OCI-LY3 (cell line): ENCODE measurements at regions not wholly inside any gene's neighbourhood (a gene's known extent, or its start where the extent isn't known, plus 50 kb on each side); places are given as distances from the start of the nearest gene placed in this dataset.

Source experiments
- H2AFZ ChIP-seq: fragments of 200-600, 300-600 bp; shearing (Covaris generic); 2 replicates; pipeline ENCODE4 v1.6.0; 2014; ENCODE audit warnings: antibody characterized with exemption, low read depth, low read length
- H3K27ac ChIP-seq: fragments of 200-600, 300-600 bp; sonication (generic); 2 replicates; pipeline ENCODE4 v1.5.1; 2014; ENCODE audit warnings: mild to moderate bottlenecking, low read length, moderate library complexity, mixed read lengths
- H3K27me3 ChIP-seq: fragments of 200-600, 300-600 bp; sonication (generic); 2 replicates; pipeline ENCODE4 v1.6.1; 2014; ENCODE audit warnings: low read depth, low read length, mixed read lengths
- H3K36me3 ChIP-seq: fragments of 200-600, 300-600 bp; sonication (generic); replicated peaks from 2 replicates; pipeline ENCODE3; 2014; ENCODE audit warnings: low read depth, low read length, mixed read lengths
- H3K4me1 ChIP-seq: fragments of 300-600, 200-600 bp; sonication (generic); 2 replicates; pipeline ENCODE4 v1.6.1; 2014; ENCODE audit warnings: low read length, mixed read lengths
- H3K4me2 ChIP-seq: fragments of 200-600, 300-600 bp; sonication (generic); 2 replicates; pipeline ENCODE4 v1.6.1; 2014; ENCODE audit warnings: low read length, mixed read lengths
- H3K4me3 ChIP-seq: fragments of 300-600, 200-600 bp; sonication (generic); 2 replicates; pipeline ENCODE4 v1.5.1; 2014; ENCODE audit warnings: antibody characterized with exemption, mild to moderate bottlenecking, low read length, moderate library complexity
- H3K79me2 ChIP-seq: fragments of 300-600, 200-600 bp; shearing (Covaris generic); 2 replicates; pipeline ENCODE4 v1.6.1; 2014; ENCODE audit warnings: mild to moderate bottlenecking, low read length, mixed read lengths
- H3K9ac ChIP-seq: fragments of 300-600, 200-600 bp; shearing (Covaris generic); 2 replicates; pipeline ENCODE4 v1.6.0; 2014; ENCODE audit warnings: mild to moderate bottlenecking, low read length, moderate library complexity
- H3K9me3 ChIP-seq: fragments of 200-600, 300-600 bp; shearing (Covaris generic); 2 replicates; pipeline ENCODE4 v1.6.1; 2014; ENCODE audit warnings: low read length, mixed read lengths; ENCODE audit not compliant: insufficient read depth
- H4K20me1 ChIP-seq: fragments of 200-600, 300-600 bp; sonication (generic); 2 replicates; pipeline ENCODE4 v1.6.1; 2016; ENCODE audit warnings: low read length, mixed read lengths; ENCODE audit not compliant: insufficient read depth
- EZH2phosphoT487 ChIP-seq: fragments of 200-600 bp; shearing (Covaris generic); IDR thresholded peaks from 2 replicates; pipeline ENCODE4 v1.6.1; 2018; ENCODE audit warnings: antibody characterized with exemption, mixed run types, low read depth
- TF ChIP-seq, protein P1 (sequence below): fragments of 200-600, 300-600 bp; sonication (generic); IDR thresholded peaks from 2 replicates; pipeline ENCODE4 v1.5.1; 2014; ENCODE audit warnings: antibody characterized with exemption, low read length, low read depth

GRCh38 chr12:126224032-126224431 lies 1158.8 kb downstream of the AACS start:
- Histone ChIP-seq H3K9me3 (no peaks in the 10 kb centered on the region), H3K36me3 (no peaks in the 10 kb centered on the region)
- TF ChIP-seq, protein P1, sequence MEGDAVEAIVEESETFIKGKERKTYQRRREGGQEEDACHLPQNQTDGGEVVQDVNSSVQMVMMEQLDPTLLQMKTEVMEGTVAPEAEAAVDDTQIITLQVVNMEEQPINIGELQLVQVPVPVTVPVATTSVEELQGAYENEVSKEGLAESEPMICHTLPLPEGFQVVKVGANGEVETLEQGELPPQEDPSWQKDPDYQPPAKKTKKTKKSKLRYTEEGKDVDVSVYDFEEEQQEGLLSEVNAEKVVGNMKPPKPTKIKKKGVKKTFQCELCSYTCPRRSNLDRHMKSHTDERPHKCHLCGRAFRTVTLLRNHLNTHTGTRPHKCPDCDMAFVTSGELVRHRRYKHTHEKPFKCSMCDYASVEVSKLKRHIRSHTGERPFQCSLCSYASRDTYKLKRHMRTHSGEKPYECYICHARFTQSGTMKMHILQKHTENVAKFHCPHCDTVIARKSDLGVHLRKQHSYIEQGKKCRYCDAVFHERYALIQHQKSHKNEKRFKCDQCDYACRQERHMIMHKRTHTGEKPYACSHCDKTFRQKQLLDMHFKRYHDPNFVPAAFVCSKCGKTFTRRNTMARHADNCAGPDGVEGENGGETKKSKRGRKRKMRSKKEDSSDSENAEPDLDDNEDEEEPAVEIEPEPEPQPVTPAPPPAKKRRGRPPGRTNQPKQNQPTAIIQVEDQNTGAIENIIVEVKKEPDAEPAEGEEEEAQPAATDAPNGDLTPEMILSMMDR = no peak
- TF ChIP-seq EZH2phosphoT487 = no peak

GRCh38 chr12:126228936-126229335 lies 1163.7 kb downstream of the AACS start:
- H3K27me3 ChIP-seq = no peaks in the 10 kb centered on the region

More at GRCh38 chr12:126224032-126224431, 1158.8 kb downstream of the AACS start:
- Histone ChIP-seq H2AFZ (no peak overlapping the region), H3K79me2 (no peaks in the 10 kb centered on the region), H3K4me3 (no peak overlapping the region), H3K27me3 (no peaks in the 10 kb centered on the region), H3K9ac (no peak overlapping the region), H3K4me2 (no peak overlapping the region), H3K4me1 (no peaks in the 10 kb centered on the region), H4K20me1 (no peaks in the 10 kb centered on the region), H3K27ac (no peak overlapping the region)

GRCh38 chr12:126232711-126233110 lies 1167.5 kb downstream of the AACS start:
- no peaks in the 10 kb centered on the region for H3K4me1 ChIP-seq
- H3K9me3 ChIP-seq = no peaks in the 10 kb centered on the region
- no peak for TF ChIP-seq EZH2phosphoT487
- TF ChIP-seq, protein P1 = no peak
- H3K79me2 ChIP-seq = no peaks in the 10 kb centered on the region
- H4K20me1 ChIP-seq = no peaks in the 10 kb centered on the region
- no peak overlapping the region for H3K27ac ChIP-seq
- no peak overlapping the region for H3K4me3 ChIP-seq
- H3K4me2 ChIP-seq = no peak overlapping the region
- no peak overlapping the region for H3K9ac ChIP-seq
- H2AFZ ChIP-seq = no peak overlapping the region
- H3K27me3 ChIP-seq = no peaks in the 10 kb centered on the region
- H3K36me3 ChIP-seq = no peaks in the 10 kb centered on the region

More at GRCh38 chr12:126228936-126229335, 1163.7 kb downstream of the AACS start:
- no peaks in the 10 kb centered on the region for H3K79me2 ChIP-seq
- no peak overlapping the region for H2AFZ ChIP-seq
- TF ChIP-seq EZH2phosphoT487 = no peak
- TF ChIP-seq, protein P1 = no peak
- H3K9ac ChIP-seq = no peak overlapping the region
- H4K20me1 ChIP-seq = no peaks in the 10 kb centered on the region
- no peak overlapping the region for H3K4me2 ChIP-seq
- no peaks in the 10 kb centered on the region for H3K9me3 ChIP-seq
- H3K4me1 ChIP-seq = no peaks in the 10 kb centered on the region
- H3K27ac ChIP-seq = no peak overlapping the region
- no peak overlapping the region for H3K4me3 ChIP-seq
- no peaks in the 10 kb centered on the region for H3K36me3 ChIP-seq

DNA sequence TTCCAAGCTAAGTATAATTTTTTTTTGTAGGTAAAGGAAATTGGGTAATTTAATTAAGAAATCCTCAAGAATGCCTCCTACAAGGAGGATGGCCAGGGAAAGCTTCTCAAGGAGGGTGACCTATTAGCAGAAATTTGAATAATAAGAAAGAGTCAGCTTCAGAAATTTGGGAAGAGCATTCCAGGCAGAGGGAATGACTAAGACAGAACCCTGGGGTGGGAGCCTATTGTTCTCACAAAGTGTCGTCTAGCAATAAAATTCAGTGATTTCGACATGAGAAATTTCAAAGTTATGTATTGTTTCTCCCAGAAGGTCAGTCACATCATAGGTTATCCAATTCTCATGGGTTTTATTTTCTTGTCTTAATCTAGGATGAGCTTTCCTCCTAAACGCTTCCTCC lies 1168.4 kb downstream of the AACS start:
- H3K4me1 ChIP-seq = no peaks in the 10 kb centered on the region
- H3K4me2 ChIP-seq = no peak overlapping the region
- no peaks in the 10 kb centered on the region for H3K27me3 ChIP-seq
- no peak overlapping the region for H2AFZ ChIP-seq
- no peaks in the 10 kb centered on the region for H3K36me3 ChIP-seq
- H3K79me2 ChIP-seq = no peaks in the 10 kb centered on the region
- no peaks in the 10 kb centered on the region for H4K20me1 ChIP-seq
- H3K9ac ChIP-seq = no peak overlapping the region
- no peak overlapping the region for H3K4me3 ChIP-seq
- no peaks in the 10 kb centered on the region for H3K9me3 ChIP-seq
- H3K27ac ChIP-seq = no peak overlapping the region
- TF ChIP-seq, protein P1 = no peak
- TF ChIP-seq EZH2phosphoT487 = no peak
